OCI-LY3 (cell line): ENCODE measurements at regions not wholly inside any gene's neighbourhood (a gene's known extent, or its start where the extent isn't known, plus 50 kb on each side); places are given as distances from the start of the nearest gene placed in this dataset.

Experiments used
- EZH2phosphoT487 ChIP-seq: fragments of 200-600 bp; shearing (Covaris generic); IDR thresholded peaks from 2 replicates; pipeline ENCODE4 v1.6.1; 2018; ENCODE audit warnings: antibody characterized with exemption, mixed run types, low read depth
- TF ChIP-seq, protein P1 (sequence below): fragments of 200-600, 300-600 bp; sonication (generic); IDR thresholded peaks from 2 replicates; pipeline ENCODE4 v1.5.1; 2014; ENCODE audit warnings: antibody characterized with exemption, low read length, low read depth

DNA sequence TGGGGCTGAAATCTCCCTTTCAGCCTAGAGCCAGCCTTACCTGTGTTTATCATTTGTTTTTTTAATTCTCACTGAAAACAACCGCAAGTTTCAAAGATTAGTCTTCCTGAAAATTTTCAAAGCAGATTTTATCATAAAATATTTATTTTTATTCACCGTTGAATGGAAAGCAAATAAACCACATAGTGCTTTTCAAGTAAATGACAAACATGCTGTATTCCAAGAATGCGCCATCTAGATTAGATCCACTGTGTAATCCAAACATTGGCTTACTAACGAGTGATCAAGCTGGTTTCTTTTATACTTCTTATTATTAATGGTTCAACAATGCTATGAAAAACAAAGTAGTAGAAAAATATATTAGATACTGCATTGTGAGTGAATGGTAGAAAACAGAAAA is 1176.2 kb upstream of the IGFBP7 start:
- TF ChIP-seq, protein P1, sequence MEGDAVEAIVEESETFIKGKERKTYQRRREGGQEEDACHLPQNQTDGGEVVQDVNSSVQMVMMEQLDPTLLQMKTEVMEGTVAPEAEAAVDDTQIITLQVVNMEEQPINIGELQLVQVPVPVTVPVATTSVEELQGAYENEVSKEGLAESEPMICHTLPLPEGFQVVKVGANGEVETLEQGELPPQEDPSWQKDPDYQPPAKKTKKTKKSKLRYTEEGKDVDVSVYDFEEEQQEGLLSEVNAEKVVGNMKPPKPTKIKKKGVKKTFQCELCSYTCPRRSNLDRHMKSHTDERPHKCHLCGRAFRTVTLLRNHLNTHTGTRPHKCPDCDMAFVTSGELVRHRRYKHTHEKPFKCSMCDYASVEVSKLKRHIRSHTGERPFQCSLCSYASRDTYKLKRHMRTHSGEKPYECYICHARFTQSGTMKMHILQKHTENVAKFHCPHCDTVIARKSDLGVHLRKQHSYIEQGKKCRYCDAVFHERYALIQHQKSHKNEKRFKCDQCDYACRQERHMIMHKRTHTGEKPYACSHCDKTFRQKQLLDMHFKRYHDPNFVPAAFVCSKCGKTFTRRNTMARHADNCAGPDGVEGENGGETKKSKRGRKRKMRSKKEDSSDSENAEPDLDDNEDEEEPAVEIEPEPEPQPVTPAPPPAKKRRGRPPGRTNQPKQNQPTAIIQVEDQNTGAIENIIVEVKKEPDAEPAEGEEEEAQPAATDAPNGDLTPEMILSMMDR, result no peak
- TF ChIP-seq EZH2phosphoT487, result no peak
